Parathyroid adenoma (tissue), 2 donors: ENCODE measurements at regions not wholly inside any gene's neighbourhood (a gene's known extent, or its start where the extent isn't known, plus 50 kb on each side); places are given as distances from the start of the nearest gene placed in this dataset.

Experiments used
- H2AFZ ChIP-seq: fragments of 300-600 bp; sonication (generic); one replicate; pipeline ENCODE4 v1.7.0; 2017; ENCODE audit warnings: antibody characterized with exemption, mild to moderate bottlenecking
- H3K27ac ChIP-seq: fragments of 300-600 bp; sonication (generic); one replicate; pipeline ENCODE4 v1.7.0; 2017
- H3K27me3 ChIP-seq: fragments of 300-600 bp; sonication (generic); one replicate; pipeline ENCODE4 v1.7.0; 2017; ENCODE audit warnings: low read length; ENCODE audit not compliant: control insufficient read depth, insufficient read depth
- H3K36me3 ChIP-seq: fragments of 300-600 bp; sonication (generic); one replicate; pipeline ENCODE4 v1.7.0; 2017; ENCODE audit warnings: low read length; ENCODE audit not compliant: control insufficient read depth, insufficient read depth
- H3K4me1 ChIP-seq: fragments of 300-600 bp; sonication (generic); one replicate; pipeline ENCODE4 v1.7.0; 2017; ENCODE audit warnings: control low read depth
- H3K4me2 ChIP-seq: fragments of 300-600 bp; sonication (generic); one replicate; pipeline ENCODE4 v1.7.0; 2017; ENCODE audit warnings: low read length
- H3K4me3 ChIP-seq: fragments of 300-600 bp; sonication (generic); one replicate; pipeline ENCODE4 v1.7.0; 2017; ENCODE audit warnings: low read depth, low read length
- H3K79me2 ChIP-seq: fragments of 300-600 bp; sonication (generic); one replicate; pipeline ENCODE4 v1.7.0; 2017; ENCODE audit warnings: control low read depth
- H3K9ac ChIP-seq: fragments of 300-600 bp; sonication (generic); one replicate; pipeline ENCODE4 v1.7.0; 2017; ENCODE audit warnings: mild to moderate bottlenecking
- H3K9me3 ChIP-seq: fragments of 300-600 bp; sonication (generic); one replicate; pipeline ENCODE4 v1.7.0; 2017; ENCODE audit warnings: low read length; ENCODE audit not compliant: control insufficient read depth
- CTCF ChIP-seq: fragments of 300-600 bp; sonication (generic); IDR thresholded peaks from one replicate; pipeline ENCODE4 v1.7.0; 2017; ENCODE audit warnings: antibody characterized with exemption, mild to moderate bottlenecking
- donor health status: primary hyperparathyroidism.

GRCh38 chr7:106347229-106347833 is 62.5 kb upstream of the NAMPT start:
- TF ChIP-seq CTCF: no peak

DNA sequence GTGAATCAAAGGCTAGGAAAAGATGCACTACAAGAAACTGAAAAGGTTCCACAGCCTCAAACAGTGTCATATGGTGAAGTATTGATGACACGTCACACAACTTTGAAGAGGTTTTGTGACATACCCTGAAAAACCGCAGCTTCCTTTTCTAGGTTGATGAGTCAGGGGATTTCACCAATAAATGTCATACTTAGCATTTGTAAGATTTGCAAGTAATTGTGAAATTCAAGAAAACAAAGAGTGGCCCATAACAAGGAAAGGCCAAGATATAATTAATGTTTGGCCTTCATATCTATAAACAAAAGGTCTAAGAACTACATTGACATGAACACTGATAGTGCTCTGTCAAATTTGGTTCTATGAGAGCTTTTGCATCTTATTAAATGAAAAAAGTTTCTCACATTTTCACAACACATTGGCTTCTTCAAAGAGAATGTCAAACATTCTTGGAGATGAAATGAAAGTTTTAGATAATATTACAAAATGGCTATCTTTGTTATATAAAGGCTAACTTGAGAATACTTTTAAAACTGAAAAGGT is 62.0 kb upstream of the NAMPT start:
- Histone ChIP-seq H2AFZ (no peak overlapping the region), H3K27me3 (no peaks in the 10 kb centered on the region), H3K4me1 (no peaks in the 10 kb centered on the region), H3K9ac (no peak overlapping the region), H3K36me3 (no peaks in the 10 kb centered on the region), H3K9me3 (no peaks in the 10 kb centered on the region), H3K4me3 (no peak overlapping the region), H3K4me2 (no peak overlapping the region), H3K27ac (no peak overlapping the region), H3K79me2 (no peaks in the 10 kb centered on the region)
- TF ChIP-seq CTCF: no peak

More at GRCh38 chr7:106347229-106347833, 62.5 kb upstream of the NAMPT start:
- H3K9ac ChIP-seq: no peak overlapping the region
- no peaks in the 10 kb centered on the region for H3K9me3 ChIP-seq
- H2AFZ ChIP-seq: no peak overlapping the region
- no peaks in the 10 kb centered on the region for H3K4me1 ChIP-seq
- H3K4me2 ChIP-seq: no peak overlapping the region
- H3K79me2 ChIP-seq: no peaks in the 10 kb centered on the region
- H3K4me3 ChIP-seq: no peak overlapping the region
- no peak overlapping the region for H3K27ac ChIP-seq
- H3K27me3 ChIP-seq: no peaks in the 10 kb centered on the region
- H3K36me3 ChIP-seq: no peaks in the 10 kb centered on the region

GRCh38 chr7:106346167-106346677 is 61.4 kb upstream of the NAMPT start:
- H3K4me1 ChIP-seq: no peaks in the 10 kb centered on the region
- no peaks in the 10 kb centered on the region for H3K9me3 ChIP-seq
- no peak for TF ChIP-seq CTCF
- H3K9ac ChIP-seq: no peak overlapping the region
- no peak overlapping the region for H3K4me2 ChIP-seq
- no peaks in the 10 kb centered on the region for H3K36me3 ChIP-seq
- no peaks in the 10 kb centered on the region for H3K79me2 ChIP-seq
- H2AFZ ChIP-seq: no peak overlapping the region
- no peak overlapping the region for H3K27ac ChIP-seq
- H3K27me3 ChIP-seq: no peaks in the 10 kb centered on the region
- H3K4me3 ChIP-seq: no peak overlapping the region

GRCh38 chr7:106345421-106346166 is 60.8 kb upstream of the NAMPT start:
- Histone ChIP-seq H3K36me3 (no peaks in the 10 kb centered on the region), H3K4me2 (no peak overlapping the region), H3K27ac (no peak overlapping the region), H3K9me3 (no peaks in the 10 kb centered on the region), H3K27me3 (no peaks in the 10 kb centered on the region), H3K4me1 (no peaks in the 10 kb centered on the region), H2AFZ (no peak overlapping the region), H3K4me3 (no peak overlapping the region), H3K9ac (no peak overlapping the region), H3K79me2 (no peaks in the 10 kb centered on the region)
- no peak for TF ChIP-seq CTCF
